NOMO-1 treated with dmso at 0.1 percent for 144 hours (cell line): ENCODE measurements at regions not wholly inside any gene's neighbourhood (a gene's known extent, or its start where the extent isn't known, plus 50 kb on each side); places are given as distances from the start of the nearest gene placed in this dataset.
"Not testable (repeated sequence)": the region's sequence is repeated elsewhere in the genome, so short reads cannot be mapped to it uniquely, and the experiment has no call there.

ENCODE experiments used
- DNase-seq: peaks from one replicate; lab custom pipeline; 2025; ENCODE audit not compliant: unreplicated experiment; lab: John Stamatoyannopoulos, UW

GRCh38 chr9:2243666-2244555 lies 228.8 kb downstream of the SMARCA2 start:
- DNase-seq, result no peak

GRCh38 chr9:2247340-2247739 lies 232.2 kb downstream of the SMARCA2 start:
- no peak for DNase-seq

- no peak for DNase-seq
Observed at GRCh38 chr9:2248768-2249265, 233.7 kb downstream of the SMARCA2 start.

- DNase-seq, result no peak
Observed at GRCh38 chr9:2253636-2254580, 238.8 kb downstream of the SMARCA2 start.

GRCh38 chr9:2255128-2255527 lies 240.0 kb downstream of the SMARCA2 start:
- no peak for DNase-seq

- no peak for DNase-seq
Observed at GRCh38 chr9:2257248-2257929, 242.2 kb downstream of the SMARCA2 start.

- no peak for DNase-seq
Observed at GRCh38 chr9:2260417-2261306, 245.5 kb downstream of the SMARCA2 start.

GRCh38 chr9:2261421-2262103 lies 246.4 kb downstream of the SMARCA2 start:
- DNase-seq, result no peak

- DNase-seq, result no peak
Observed at GRCh38 chr9:2262386-2263071, 247.4 kb downstream of the SMARCA2 start.

GRCh38 chr9:2263111-2263510 lies 248.0 kb downstream of the SMARCA2 start:
- DNase-seq, result no peak

- DNase-seq, result peak; percentile 36
Observed at GRCh38 chr9:2263665-2264064, 248.5 kb downstream of the SMARCA2 start.

GRCh38 chr9:2264081-2264480 lies 248.9 kb downstream of the SMARCA2 start:
- DNase-seq, result no peak

- DNase-seq, result no peak
Observed at GRCh38 chr9:2267181-2267745, 252.1 kb downstream of the SMARCA2 start.

GRCh38 chr9:2269778-2270177 lies 254.6 kb downstream of the SMARCA2 start:
- DNase-seq, result no peak

- no peak for DNase-seq
Observed at GRCh38 chr9:2270565-2270964, 255.4 kb downstream of the SMARCA2 start.

GRCh38 chr9:2271426-2271825 lies 256.3 kb downstream of the SMARCA2 start:
- no peak for DNase-seq

- DNase-seq, result no peak
Observed at GRCh38 chr9:2274762-2275161, 259.6 kb downstream of the SMARCA2 start.

GRCh38 chr9:2276296-2276695 lies 261.1 kb downstream of the SMARCA2 start:
- no peak for DNase-seq

GRCh38 chr9:2277133-2277532 lies 262.0 kb downstream of the SMARCA2 start:
- DNase-seq, result not testable (repeated sequence)
